ENCODE measurements at regions not wholly inside any gene's neighbourhood (a gene's known extent, or its start where the extent isn't known, plus 50 kb on each side); places are given as distances from the start of the nearest gene placed in this dataset.
"Not testable (repeated sequence)": the region's sequence is repeated elsewhere in the genome, so short reads cannot be mapped to it uniquely, and the experiment has no call there.

DNA sequence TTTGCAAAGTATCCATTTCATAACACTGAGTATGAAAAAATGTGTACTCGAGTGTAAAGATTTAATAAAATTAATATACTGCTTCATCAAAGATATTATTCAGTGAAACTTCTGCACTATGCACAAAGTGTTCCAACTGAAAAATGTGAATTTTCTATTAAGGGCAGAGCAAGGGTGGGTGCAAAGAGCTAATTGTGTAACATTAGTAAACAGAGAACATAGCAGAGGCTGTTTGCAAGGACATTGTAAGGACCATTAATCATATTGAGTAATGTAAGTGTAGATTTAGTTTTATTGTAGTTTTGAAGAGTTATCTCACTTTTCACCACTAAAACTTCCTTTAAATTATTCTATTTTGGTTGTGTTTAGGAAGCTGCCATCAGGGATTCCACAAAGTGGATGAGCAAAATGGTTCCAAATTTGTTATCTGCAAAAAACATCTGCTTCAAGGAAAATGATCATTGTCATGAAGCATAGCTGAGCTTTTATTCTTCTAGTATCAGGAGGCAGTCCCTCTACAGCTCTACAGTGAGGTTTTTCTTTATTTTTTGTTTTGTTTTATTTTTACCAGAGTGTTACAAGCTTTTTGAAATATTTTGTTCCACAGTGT, 1375.4 kb downstream of the SLITRK1 start:
- H3K36me3 ChIP-seq: no peaks in the 10 kb centered on the region
- TF ChIP-seq, protein P1, sequence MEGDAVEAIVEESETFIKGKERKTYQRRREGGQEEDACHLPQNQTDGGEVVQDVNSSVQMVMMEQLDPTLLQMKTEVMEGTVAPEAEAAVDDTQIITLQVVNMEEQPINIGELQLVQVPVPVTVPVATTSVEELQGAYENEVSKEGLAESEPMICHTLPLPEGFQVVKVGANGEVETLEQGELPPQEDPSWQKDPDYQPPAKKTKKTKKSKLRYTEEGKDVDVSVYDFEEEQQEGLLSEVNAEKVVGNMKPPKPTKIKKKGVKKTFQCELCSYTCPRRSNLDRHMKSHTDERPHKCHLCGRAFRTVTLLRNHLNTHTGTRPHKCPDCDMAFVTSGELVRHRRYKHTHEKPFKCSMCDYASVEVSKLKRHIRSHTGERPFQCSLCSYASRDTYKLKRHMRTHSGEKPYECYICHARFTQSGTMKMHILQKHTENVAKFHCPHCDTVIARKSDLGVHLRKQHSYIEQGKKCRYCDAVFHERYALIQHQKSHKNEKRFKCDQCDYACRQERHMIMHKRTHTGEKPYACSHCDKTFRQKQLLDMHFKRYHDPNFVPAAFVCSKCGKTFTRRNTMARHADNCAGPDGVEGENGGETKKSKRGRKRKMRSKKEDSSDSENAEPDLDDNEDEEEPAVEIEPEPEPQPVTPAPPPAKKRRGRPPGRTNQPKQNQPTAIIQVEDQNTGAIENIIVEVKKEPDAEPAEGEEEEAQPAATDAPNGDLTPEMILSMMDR (IDR thresholded peaks at IDR 0.05): no peak
- no peak for TF ChIP-seq POLR2A (IDR thresholded peaks at IDR 0.05)
- intact Hi-C loops (cut with DNase I; ENCODE audit: low total_unique reads): no loop called here
- H3K4me3 ChIP-seq: no peak overlapping the region
- no peak overlapping the region for H3K27ac ChIP-seq
- H3K27me3 ChIP-seq: no peaks in the 10 kb centered on the region
- H3K4me1 ChIP-seq: no peaks in the 10 kb centered on the region
- no peaks in the 10 kb centered on the region for H3K9me3 ChIP-seq
- no peak for DNase-seq

DNA sequence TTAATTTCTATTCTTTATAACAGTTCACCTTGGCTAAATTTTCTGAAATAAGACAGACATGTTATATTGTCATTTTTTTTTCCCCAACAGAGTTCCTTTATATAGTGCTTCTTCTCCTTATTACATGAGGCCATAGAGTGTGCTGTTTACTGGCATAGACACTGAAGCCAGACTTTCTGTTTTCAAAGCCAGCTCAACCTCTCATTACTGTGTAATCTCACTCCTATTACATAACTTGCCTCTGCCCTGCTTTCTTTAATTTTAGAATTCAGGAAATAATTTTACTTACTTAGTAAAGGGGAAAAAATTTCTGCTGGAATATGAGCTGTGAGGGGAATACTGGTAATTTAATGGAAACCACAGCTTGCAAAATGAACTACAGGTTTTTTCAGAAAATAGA, 1380.4 kb downstream of the SLITRK1 start:
- Histone ChIP-seq H3K4me1 (no peaks in the 10 kb centered on the region), H3K36me3 (no peaks in the 10 kb centered on the region), H3K9me3 (no peaks in the 10 kb centered on the region), H3K4me3 (no peak overlapping the region), H3K27me3 (no peaks in the 10 kb centered on the region), H3K27ac (no peak overlapping the region)
- TF ChIP-seq, protein P1 (IDR thresholded peaks at IDR 0.05): no peak
- TF ChIP-seq POLR2A (IDR thresholded peaks at IDR 0.05): no peak
- intact Hi-C loops (cut with DNase I; ENCODE audit: low total_unique reads): no loop called here
- DNase-seq: no peak

DNA sequence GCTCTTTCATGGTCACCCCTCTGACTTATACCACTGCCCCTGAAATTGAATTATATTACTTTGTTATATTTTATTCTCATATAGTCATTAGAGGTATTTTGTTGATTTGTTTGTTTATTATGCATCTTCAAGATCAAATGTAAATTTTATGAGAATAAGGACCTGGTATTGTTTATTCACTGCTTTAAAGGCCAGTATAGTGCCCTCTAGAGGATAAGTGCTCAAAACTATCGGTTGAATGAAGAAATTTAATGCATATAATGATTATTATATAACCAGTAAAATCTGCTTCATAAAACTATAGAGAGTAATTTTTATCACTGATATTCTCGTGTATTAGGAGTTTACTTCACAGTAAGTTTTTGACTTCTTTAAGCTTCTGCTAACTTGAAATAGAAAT, 1401.9 kb downstream of the SLITRK1 start:
- H3K36me3 ChIP-seq: no peaks in the 10 kb centered on the region
- no peak overlapping the region for H3K27ac ChIP-seq
- TF ChIP-seq, protein P1 (IDR thresholded peaks at IDR 0.05): no peak
- TF ChIP-seq POLR2A (IDR thresholded peaks at IDR 0.05): no peak
- no peaks in the 10 kb centered on the region for H3K4me1 ChIP-seq
- intact Hi-C loops (cut with DNase I; ENCODE audit: low total_unique reads): no loop called here
- no peaks in the 10 kb centered on the region for H3K27me3 ChIP-seq
- no peaks in the 10 kb centered on the region for H3K9me3 ChIP-seq
- DNase-seq: no peak
- H3K4me3 ChIP-seq: no peak overlapping the region

DNA sequence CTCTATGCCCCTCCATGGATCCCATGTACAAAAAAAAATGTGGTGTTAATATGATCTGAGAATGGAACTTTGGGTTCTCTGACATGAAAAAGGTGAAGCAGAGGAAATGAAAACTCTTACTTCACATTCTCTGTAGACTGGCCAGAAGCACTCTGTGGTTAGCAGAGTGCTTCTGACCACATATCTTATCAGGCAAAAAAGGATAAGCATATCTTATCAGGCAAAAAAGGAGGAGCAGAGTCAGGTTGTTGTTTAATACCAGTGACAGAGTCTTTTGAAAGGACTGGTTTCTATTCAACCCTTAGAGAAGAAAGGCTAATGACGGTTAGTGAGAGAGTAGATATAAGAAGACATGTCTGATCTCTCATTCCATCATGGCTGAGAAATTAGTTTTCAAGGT, 1404.8 kb downstream of the SLITRK1 start:
- no peak for DNase-seq
- Histone ChIP-seq H3K9me3 (no peaks in the 10 kb centered on the region), H3K27me3 (no peaks in the 10 kb centered on the region), H3K4me1 (no peaks in the 10 kb centered on the region), H3K36me3 (no peaks in the 10 kb centered on the region), H3K4me3 (no peak overlapping the region), H3K27ac (no peak overlapping the region)
- TF ChIP-seq, protein P1 (IDR thresholded peaks at IDR 0.05): no peak
- no peak for TF ChIP-seq POLR2A (IDR thresholded peaks at IDR 0.05)
- intact Hi-C loops (cut with DNase I; ENCODE audit: low total_unique reads): no loop called here

DNA sequence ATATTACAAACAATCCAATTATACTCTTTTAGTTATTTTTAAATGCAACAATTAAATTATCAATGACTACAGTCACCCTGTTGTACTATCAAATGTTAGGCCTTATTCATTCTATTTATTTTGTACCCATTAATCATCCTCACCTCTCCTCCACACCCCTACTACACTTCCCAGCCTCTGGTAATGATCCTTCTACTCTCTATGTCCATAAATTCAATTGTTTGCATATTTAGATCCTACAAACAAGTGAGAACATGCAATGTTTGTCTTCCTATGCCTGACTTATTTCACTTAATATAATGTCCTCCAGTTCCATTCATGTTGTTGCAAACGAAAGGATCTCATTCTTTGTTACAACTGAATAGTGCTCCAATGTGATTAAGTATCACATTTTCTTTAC, 1414.6 kb downstream of the SLITRK1 start:
- H3K27ac ChIP-seq: no peak overlapping the region
- DNase-seq: no peak
- H3K9me3 ChIP-seq: no peaks in the 10 kb centered on the region
- intact Hi-C loops (cut with DNase I; ENCODE audit: low total_unique reads): no loop called here
- TF ChIP-seq, protein P1 (IDR thresholded peaks at IDR 0.05): no peak
- TF ChIP-seq POLR2A (IDR thresholded peaks at IDR 0.05): no peak
- no peak overlapping the region for H3K4me3 ChIP-seq
- H3K4me1 ChIP-seq: no peaks in the 10 kb centered on the region
- H3K27me3 ChIP-seq: no peaks in the 10 kb centered on the region
- H3K36me3 ChIP-seq: no peaks in the 10 kb centered on the region

DNA sequence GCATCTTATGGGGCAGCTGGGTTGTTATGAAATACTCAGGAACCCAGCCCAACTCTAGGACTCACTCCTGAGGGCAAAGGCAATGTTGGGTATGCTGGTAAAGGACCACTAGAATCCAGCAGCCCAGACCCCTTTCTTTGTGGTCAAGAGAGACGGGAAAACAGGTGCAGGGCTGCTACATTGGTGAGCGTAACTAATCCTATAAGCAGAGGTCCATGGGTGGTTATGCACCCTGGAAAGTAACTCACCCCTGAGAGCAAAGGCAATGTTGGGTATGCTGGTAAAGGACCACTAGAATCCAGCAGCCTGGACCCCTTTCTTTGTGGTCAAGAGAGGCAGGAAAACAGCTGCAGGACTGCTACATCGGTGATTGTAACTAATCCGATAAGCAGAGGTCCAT, 1422.7 kb downstream of the SLITRK1 start:
- H3K27ac ChIP-seq; DNase-seq; H3K9me3 ChIP-seq; H3K27me3 ChIP-seq; H3K36me3 ChIP-seq; intact Hi-C loops (cut with DNase I; ENCODE audit: low total_unique reads); H3K4me1 ChIP-seq; H3K4me3 ChIP-seq: not testable (repeated sequence)
